ENCODE measurements at regions not wholly inside any gene's neighbourhood (a gene's known extent, or its start where the extent isn't known, plus 50 kb on each side); places are given as distances from the start of the nearest gene placed in this dataset.

GRCh38 chr13:24997367-24997967 lies 98.5 kb upstream of the PABPC3 start:
- H2AFZ ChIP-seq (ENCODE audit: low read length): no peak overlapping the region
- peak; percentile 53 for TF ChIP-seq CTCF (CRISPR knock-in tag; IDR thresholded peaks at IDR 0.05)
- peak; percentile 47 for TF ChIP-seq STAG1 (CRISPR knock-in tag; IDR thresholded peaks at IDR 0.05)
- no peak for TF ChIP-seq ZNF7 (CRISPR knock-in tag; IDR thresholded peaks at IDR 0.05)
- no peak overlapping the region for H3K27ac ChIP-seq (ENCODE audit: extremely low read length, insufficient read depth, low read length)
- peak; percentile 22 for DNase-seq (ENCODE audit: low spot score)
- no peaks in the 10 kb centered on the region for H3K36me3 ChIP-seq (replicated peaks in 1 of 2; ENCODE audit: control insufficient read depth in 1 of 2, insufficient read depth in 2 of 2, low read length in 2 of 2)
- in situ Hi-C loops (cut with HindIII; ENCODE audit: extremely low pct_ligation_motif_present, low pct_unique_long_range_greater_than_20kb): loop anchor here (5.0 kb wide), 1 partner anchor 35 kb away; no protein-coding TSS in a partner anchor
- H3K79me2 ChIP-seq (ENCODE audit: insufficient read depth, low read length): no peaks in the 10 kb centered on the region
- 24% methylated on average over 10 of the region's 10 CpGs for WGBS (ENCODE audit: low lambda C conversion rate)
- BruUV-seq (replicated peaks): no TSS peak
- intact Hi-C loops (cut with micrococcal nuclease; ENCODE audit: unreplicated experiment): no loop called here
- no peak overlapping the region for H3K4me2 ChIP-seq (ENCODE audit: low read depth, low read length)
- POLR2A ChIA-PET: no interaction called here
- peaks cover 13% of the 10 kb centered on the region for H3K4me1 ChIP-seq (ENCODE audit: insufficient read depth, low read length)
- no peak overlapping the region for H3K4me3 ChIP-seq (replicated peaks in 1 of 3; ENCODE audit: insufficient read depth in 1 of 3, low read depth in 2 of 3, low read length in 3 of 3)
- H4K20me1 ChIP-seq (ENCODE audit: insufficient read depth, low read length): no peaks in the 10 kb centered on the region
- FAIRE-seq: peak; percentile 53
- no peaks in the 10 kb centered on the region for H3K9me3 ChIP-seq (ENCODE audit: low read length)
- H3K27me3 ChIP-seq (ENCODE audit: control insufficient read depth in 1 of 2, insufficient read depth in 2 of 2, low read length in 2 of 2): peaks cover 0 to 4% of the 10 kb centered on the region in 2 experiments; a peak in 1 of 5 replicates
- no peak overlapping the region for H3K9ac ChIP-seq (ENCODE audit: insufficient read depth, low read depth, low read length)
- no peak for ATAC-seq
- CTCF ChIA-PET (ENCODE audit: low intra/inter-chr PET ratio, low total read pairs): interaction anchor here (0.7 to 4.4 kb wide), 4 partner anchors 40 to 378 kb away, joined by 3 to 19 read pairs (median 3); no protein-coding TSS in a partner anchor

GRCh38 chr13:24998433-24998832 lies 97.5 kb upstream of the PABPC3 start:
- H3K36me3 ChIP-seq (replicated peaks in 1 of 2; ENCODE audit: control insufficient read depth in 1 of 2, insufficient read depth in 2 of 2, low read length in 2 of 2): no peaks in the 10 kb centered on the region
- H2AFZ ChIP-seq (ENCODE audit: low read length): no peak overlapping the region
- intact Hi-C loops (cut with micrococcal nuclease; ENCODE audit: unreplicated experiment) (no loop called here), in situ Hi-C loops (cut with HindIII; ENCODE audit: extremely low pct_ligation_motif_present, low pct_unique_long_range_greater_than_20kb) (loop anchor here (5.0 kb wide), 1 partner anchor 34 kb away; no protein-coding TSS in a partner anchor)
- H3K27me3 ChIP-seq (ENCODE audit: control insufficient read depth in 1 of 2, insufficient read depth in 2 of 2, low read length in 2 of 2): peaks cover 0 to 4% of the 10 kb centered on the region in 2 experiments; a peak in 1 of 5 replicates
- ChIA-PET CTCF (ENCODE audit: low intra/inter-chr PET ratio, low total read pairs) (no interaction called here), POLR2A (no interaction called here)
- H3K9me3 ChIP-seq (ENCODE audit: low read length): no peaks in the 10 kb centered on the region
- H3K4me2 ChIP-seq (ENCODE audit: low read depth, low read length): no peak overlapping the region
- DNase-seq (ENCODE audit: low spot score): no peak
- no peak overlapping the region for H3K27ac ChIP-seq (ENCODE audit: extremely low read length, insufficient read depth, low read length)
- no peaks in the 10 kb centered on the region for H4K20me1 ChIP-seq (ENCODE audit: insufficient read depth, low read length)
- no peak overlapping the region for H3K9ac ChIP-seq (ENCODE audit: insufficient read depth, low read depth, low read length)
- no peak overlapping the region for H3K4me3 ChIP-seq (replicated peaks in 1 of 3; ENCODE audit: insufficient read depth in 1 of 3, low read depth in 2 of 3, low read length in 3 of 3)
- ATAC-seq: no peak
- no peak for FAIRE-seq
- BruUV-seq (replicated peaks): no TSS peak
- WGBS (ENCODE audit: low lambda C conversion rate): 19% methylated on average over 8 of the region's 8 CpGs
- no peaks in the 10 kb centered on the region for H3K79me2 ChIP-seq (ENCODE audit: insufficient read depth, low read length)
- H3K4me1 ChIP-seq (ENCODE audit: insufficient read depth, low read length): peaks cover 23% of the 10 kb centered on the region
- TF ChIP-seq KDM2A (CRISPR knock-in tag; IDR thresholded peaks at IDR 0.05; ENCODE audit: borderline replicate concordance, low read depth): no peak
- no peak for TF ChIP-seq HIVEP1 (CRISPR knock-in tag; IDR thresholded peaks at IDR 0.05)
- TF ChIP-seq TBX3 (IDR thresholded peaks at IDR 0.05; ENCODE audit: borderline replicate concordance): no peak
- no peak for TF ChIP-seq HNF4G (IDR thresholded peaks at IDR 0.05; ENCODE audit: borderline replicate concordance, low read depth, low read length)
- no peak for TF ChIP-seq HNF4G (CRISPR knock-in tag; IDR thresholded peaks at IDR 0.05; ENCODE audit: borderline replicate concordance, low read depth)
- TF ChIP-seq TFE3 (CRISPR knock-in tag; IDR thresholded peaks at IDR 0.05): no peak
- TF ChIP-seq ZNF749 (CRISPR knock-in tag; IDR thresholded peaks at IDR 0.05; ENCODE audit: borderline replicate concordance): no peak
- TF ChIP-seq ZNF3 (CRISPR knock-in tag; IDR thresholded peaks at IDR 0.05): no peak
- no peak for TF ChIP-seq ERF (CRISPR knock-in tag; IDR thresholded peaks at IDR 0.05)
- TF ChIP-seq ZNF383 (CRISPR knock-in tag; IDR thresholded peaks at IDR 0.05; ENCODE audit: borderline replicate concordance): no peak
- TF ChIP-seq ARID2 (CRISPR knock-in tag; IDR thresholded peaks at IDR 0.05; ENCODE audit: borderline replicate concordance): no peak
